Thoracic aorta (tissue), 2 donors: ENCODE measurements at regions not wholly inside any gene's neighbourhood (a gene's known extent, or its start where the extent isn't known, plus 50 kb on each side); places are given as distances from the start of the nearest gene placed in this dataset.
A peak's percentile ranks its signal among the peaks of the same experiment; 100 is the strongest.

Source experiments
- ATAC-seq: fragments of 150-250 bp; one replicate; pipeline ENCODE4 v1.8.0; 2017; ENCODE audit warnings: low read depth; ENCODE audit not compliant: insufficient number of reproducible peaks, low FRiP score
- DNase-seq: peaks from one replicate; pipeline ENCODE4 v3.0.0-alpha.2; 2020; ENCODE audit warnings: low spot score
- H3K27ac ChIP-seq, 2 donors: fragments of 200-600 bp; sonication (generic); 1 replicate in 1 of 2; 2 replicates in 1 of 2; pipeline ENCODE4 v1.5.1; 2016; ENCODE audit warnings: mild to moderate bottlenecking in 2 of 2, moderate library complexity in 2 of 2
- H3K27me3 ChIP-seq: fragments of 200-600 bp; sonication (generic); replicated peaks from 2 replicates; pipeline ENCODE4 v1.6.0; 2016; ENCODE audit warnings: mild to moderate bottlenecking; ENCODE audit not compliant: insufficient read depth
- H3K36me3 ChIP-seq: fragments of 200-600 bp; sonication (generic); one replicate; pipeline ENCODE4 v1.5.1; 2016
- H3K4me1 ChIP-seq, 2 donors: fragments of 200-600 bp; sonication (generic); 1 replicate in 1 of 2; 2 replicates in 1 of 2; pipeline versions ENCODE4 v1.5.1 to v1.6.0; 2016; ENCODE audit warnings: low read depth in 2 of 2, mild to moderate bottlenecking in 1 of 2; ENCODE audit not compliant: control insufficient read depth in 1 of 2
- H3K4me3 ChIP-seq: fragments of 200-600 bp; sonication (generic); 2 replicates; pipeline ENCODE4 v1.5.1; 2016; ENCODE audit warnings: mild to moderate bottlenecking
- H3K9me3 ChIP-seq: fragments of 200-600 bp; sonication (generic); 2 replicates; pipeline ENCODE4 v1.5.1; 2016
- TF ChIP-seq, protein P1 (sequence below): fragments of 200-600 bp; sonication (generic); IDR thresholded peaks from one replicate; pipeline ENCODE4 v1.5.1; 2019; ENCODE audit warnings: antibody characterized with exemption

DNA sequence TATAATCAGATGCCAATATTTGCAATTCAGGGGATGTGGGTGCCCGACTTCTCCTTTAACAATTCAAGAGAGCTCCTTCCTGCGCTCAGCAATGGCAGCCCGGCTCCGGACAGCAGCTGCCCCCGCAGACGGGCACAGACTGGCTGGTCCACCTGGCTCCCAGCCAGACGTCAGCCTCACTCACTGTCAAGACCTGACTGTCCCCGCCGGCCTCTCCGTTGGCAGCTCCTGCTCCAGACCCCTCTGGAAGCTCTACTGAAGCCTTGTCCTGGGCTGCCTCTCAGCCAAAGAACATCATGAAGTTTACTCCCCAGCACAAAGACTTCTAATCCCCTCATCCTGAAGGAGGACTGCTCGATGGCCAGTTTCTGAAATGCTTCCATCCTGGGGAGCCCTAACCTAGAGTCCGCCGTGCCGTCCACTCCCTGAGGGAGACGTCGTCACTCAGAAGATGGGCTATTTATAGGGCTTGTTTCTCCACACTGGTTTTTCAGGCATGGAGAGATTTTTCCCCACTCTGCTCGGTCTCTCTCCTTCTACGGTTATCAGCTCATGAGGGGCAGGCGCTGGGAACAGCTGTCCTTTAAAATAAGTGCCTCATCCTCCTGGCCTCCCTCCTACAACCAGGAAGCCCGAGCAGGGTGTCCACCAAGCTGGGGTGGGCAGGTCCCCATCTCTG lies 126.2 kb downstream of the RFLNA start:
- H3K4me1 ChIP-seq: peaks cover 22 to 70% of the 10 kb centered on the region in 2 donors
- ATAC-seq: peak; percentile 26
- DNase-seq: no peak
- no peaks in the 10 kb centered on the region for H3K27me3 ChIP-seq
- H3K9me3 ChIP-seq: no peaks in the 10 kb centered on the region
- H3K4me3 ChIP-seq: peak overlapping the region; percentile 61
- TF ChIP-seq, protein P1, sequence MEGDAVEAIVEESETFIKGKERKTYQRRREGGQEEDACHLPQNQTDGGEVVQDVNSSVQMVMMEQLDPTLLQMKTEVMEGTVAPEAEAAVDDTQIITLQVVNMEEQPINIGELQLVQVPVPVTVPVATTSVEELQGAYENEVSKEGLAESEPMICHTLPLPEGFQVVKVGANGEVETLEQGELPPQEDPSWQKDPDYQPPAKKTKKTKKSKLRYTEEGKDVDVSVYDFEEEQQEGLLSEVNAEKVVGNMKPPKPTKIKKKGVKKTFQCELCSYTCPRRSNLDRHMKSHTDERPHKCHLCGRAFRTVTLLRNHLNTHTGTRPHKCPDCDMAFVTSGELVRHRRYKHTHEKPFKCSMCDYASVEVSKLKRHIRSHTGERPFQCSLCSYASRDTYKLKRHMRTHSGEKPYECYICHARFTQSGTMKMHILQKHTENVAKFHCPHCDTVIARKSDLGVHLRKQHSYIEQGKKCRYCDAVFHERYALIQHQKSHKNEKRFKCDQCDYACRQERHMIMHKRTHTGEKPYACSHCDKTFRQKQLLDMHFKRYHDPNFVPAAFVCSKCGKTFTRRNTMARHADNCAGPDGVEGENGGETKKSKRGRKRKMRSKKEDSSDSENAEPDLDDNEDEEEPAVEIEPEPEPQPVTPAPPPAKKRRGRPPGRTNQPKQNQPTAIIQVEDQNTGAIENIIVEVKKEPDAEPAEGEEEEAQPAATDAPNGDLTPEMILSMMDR: no peak
- peaks cover 16% of the 10 kb centered on the region for H3K36me3 ChIP-seq
- H3K27ac ChIP-seq: peak overlapping the region; percentile 81 to 99

DNA sequence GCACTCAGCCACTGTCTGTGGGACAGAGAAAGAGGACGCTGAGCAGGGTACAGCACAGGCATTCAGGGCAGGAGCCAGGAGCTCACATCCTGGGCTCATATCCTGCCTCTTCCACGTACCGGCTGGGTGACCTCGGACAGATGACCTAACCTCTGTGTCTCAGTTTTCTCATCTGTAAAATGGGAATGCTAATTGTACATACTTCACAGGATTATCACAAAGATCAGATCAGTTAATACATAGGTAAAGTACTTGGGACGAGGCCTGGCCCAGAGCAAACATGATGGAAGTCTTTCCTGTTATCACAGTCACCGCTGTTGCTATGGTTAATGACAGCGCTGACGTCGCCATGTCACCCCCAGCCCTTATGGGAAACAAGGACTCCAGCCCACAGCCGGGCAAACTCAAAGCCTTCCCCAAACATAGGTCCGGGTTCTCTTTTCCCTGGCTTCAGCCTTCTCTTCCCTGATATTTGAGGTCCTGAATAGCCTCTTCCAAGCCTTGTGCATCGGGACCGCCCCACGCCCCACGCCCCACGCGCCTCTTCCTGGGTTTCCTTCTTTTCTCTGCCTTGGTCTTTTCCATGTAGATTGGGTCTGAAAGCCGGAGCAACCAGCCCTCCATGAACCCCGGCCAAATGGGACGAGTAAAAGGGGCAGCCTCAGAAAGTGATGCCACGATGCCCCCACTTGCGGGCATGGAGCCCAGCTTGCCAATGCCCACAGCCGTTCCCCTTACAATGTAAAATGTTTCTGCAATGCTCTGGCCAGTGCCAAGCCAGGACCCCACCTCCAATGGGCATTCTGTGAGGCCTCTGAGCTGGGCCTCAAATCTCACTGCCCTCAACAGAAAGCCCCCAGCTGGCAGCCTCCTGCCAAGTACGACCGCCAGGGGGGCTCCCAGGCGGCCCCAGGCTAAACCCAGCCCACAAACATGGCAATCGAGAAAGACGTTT lies 125.4 kb downstream of the RFLNA start:
- Histone ChIP-seq H3K4me3 (peak overlapping the region; percentile 61), H3K27me3 (no peaks in the 10 kb centered on the region), H3K4me1 (peaks cover 22 to 70% of the 10 kb centered on the region in 2 donors), H3K27ac (peak overlapping the region; percentile 81 to 99), H3K36me3 (peaks cover 9% of the 10 kb centered on the region), H3K9me3 (no peaks in the 10 kb centered on the region)
- TF ChIP-seq, protein P1: no peak
- DNase-seq (no peak), ATAC-seq (no peak)

DNA sequence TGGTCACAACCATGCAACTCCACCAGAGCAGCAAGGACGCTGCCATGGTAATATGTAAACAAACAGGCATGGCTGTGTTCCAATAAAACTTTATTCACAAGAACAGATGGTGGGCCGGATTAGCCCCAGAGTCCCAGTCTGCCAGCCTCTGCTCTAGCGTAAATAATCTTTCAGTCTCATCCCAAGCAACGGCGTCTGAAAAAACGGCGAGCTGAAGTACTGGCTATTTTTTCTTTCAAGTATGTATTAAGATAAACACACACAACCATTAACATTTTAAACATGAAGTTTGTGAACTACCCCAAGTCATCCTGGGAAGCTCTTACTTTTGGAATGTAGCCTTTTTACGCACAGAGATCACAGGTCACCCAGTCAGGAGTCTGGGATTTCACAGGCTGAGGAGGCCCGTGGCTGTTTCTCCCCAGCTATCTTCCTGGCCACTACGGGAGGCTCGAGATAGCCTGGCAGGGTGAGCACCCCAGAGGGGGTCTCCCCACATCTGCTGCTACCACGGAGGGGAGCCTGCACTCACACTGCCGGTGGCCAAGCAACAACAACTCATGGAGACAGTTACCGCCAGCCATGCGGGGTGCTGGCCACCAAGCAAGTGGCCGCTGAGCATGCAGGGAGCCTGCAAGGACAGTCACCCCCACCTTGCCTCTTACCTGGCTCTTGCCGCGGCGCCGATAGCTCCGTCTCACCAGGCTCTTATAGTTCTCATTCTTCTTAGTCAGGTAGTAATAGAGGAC lies 124.6 kb downstream of the RFLNA start:
- Histone ChIP-seq H3K4me3 (no peak overlapping the region), H3K27ac (no peak overlapping the region), H3K27me3 (no peaks in the 10 kb centered on the region), H3K36me3 (peaks cover 9% of the 10 kb centered on the region), H3K9me3 (no peaks in the 10 kb centered on the region), H3K4me1 (peaks cover 22 to 69% of the 10 kb centered on the region in 2 donors)
- no peak for ATAC-seq
- DNase-seq: no peak
- TF ChIP-seq, protein P1: no peak

DNA sequence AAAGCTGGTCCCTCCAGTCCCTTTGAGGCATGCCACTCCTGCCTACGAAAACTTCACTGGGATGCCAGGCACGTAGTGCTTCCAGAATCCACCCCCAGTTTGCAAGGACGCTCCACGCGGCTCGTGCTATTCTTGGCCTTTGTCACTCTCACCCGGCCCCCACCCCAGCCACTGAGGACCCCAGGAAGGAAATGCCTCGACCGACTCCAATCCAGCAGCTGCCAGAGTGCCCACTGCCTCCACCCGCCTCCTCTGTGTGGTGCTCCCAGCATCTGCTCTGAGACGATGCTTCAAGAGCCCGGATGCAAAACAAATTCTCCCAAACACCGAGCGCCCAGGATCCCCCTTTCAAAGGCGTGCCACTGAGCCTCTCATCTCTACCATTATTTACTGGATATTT lies 123.9 kb downstream of the RFLNA start:
- peaks cover 20 to 67% of the 10 kb centered on the region in 2 donors for H3K4me1 ChIP-seq
- TF ChIP-seq, protein P1: no peak

More for the DNA sequence above, 123.9 kb downstream of the RFLNA start:
- ATAC-seq: no peak
- no peak overlapping the region for H3K4me3 ChIP-seq
- peaks cover 9% of the 10 kb centered on the region for H3K36me3 ChIP-seq
- no peaks in the 10 kb centered on the region for H3K27me3 ChIP-seq
- H3K9me3 ChIP-seq: no peaks in the 10 kb centered on the region
- no peak overlapping the region for H3K27ac ChIP-seq
- DNase-seq: no peak
